Ishikawa (cell line): ENCODE measurements at regions not wholly inside any gene's neighbourhood (a gene's known extent, or its start where the extent isn't known, plus 50 kb on each side); places are given as distances from the start of the nearest gene placed in this dataset.

Source experiments
- CEBPB ChIP-seq: IDR thresholded peaks from 2 replicates; pipeline ENCODE4 v1.6.1; 2012
- REST ChIP-seq: IDR thresholded peaks from 2 replicates; pipeline ENCODE4 v1.6.1; 2012; ENCODE audit warnings: low read depth, mild to moderate bottlenecking
- TAF1 ChIP-seq: IDR thresholded peaks from 2 replicates; pipeline ENCODE4 v1.6.1; 2012; ENCODE audit warnings: low read depth, mild to moderate bottlenecking
- TCF12 ChIP-seq: IDR thresholded peaks from 2 replicates; pipeline ENCODE4 v1.6.1; 2012; ENCODE audit warnings: low read depth
- YY1 ChIP-seq: IDR thresholded peaks from 2 replicates; pipeline ENCODE4 v1.6.1; 2012; ENCODE audit warnings: low read depth

GRCh38 chr20:50360218-50360672 is 149.9 kb upstream of the PTPN1 start:
- TF ChIP-seq REST (no peak), CEBPB (no peak), YY1 (no peak; the same call in 1 of the 2 replicates), TAF1 (0 out of 2 replicates have a peak, but pooled peaks have one; percentile 28), TCF12 (peak; percentile 96)
